SW 1271 (cell line): ENCODE measurements at regions not wholly inside any gene's neighbourhood (a gene's known extent, or its start where the extent isn't known, plus 50 kb on each side); places are given as distances from the start of the nearest gene placed in this dataset.
"Not testable (repeated sequence)": the region's sequence is repeated elsewhere in the genome, so short reads cannot be mapped to it uniquely, and the experiment has no call there.

Experiments used
- DNase-seq, 2 experiments: peaks; one replicate each; lab custom pipeline; 2025; lab: John Stamatoyannopoulos, UW

DNA sequence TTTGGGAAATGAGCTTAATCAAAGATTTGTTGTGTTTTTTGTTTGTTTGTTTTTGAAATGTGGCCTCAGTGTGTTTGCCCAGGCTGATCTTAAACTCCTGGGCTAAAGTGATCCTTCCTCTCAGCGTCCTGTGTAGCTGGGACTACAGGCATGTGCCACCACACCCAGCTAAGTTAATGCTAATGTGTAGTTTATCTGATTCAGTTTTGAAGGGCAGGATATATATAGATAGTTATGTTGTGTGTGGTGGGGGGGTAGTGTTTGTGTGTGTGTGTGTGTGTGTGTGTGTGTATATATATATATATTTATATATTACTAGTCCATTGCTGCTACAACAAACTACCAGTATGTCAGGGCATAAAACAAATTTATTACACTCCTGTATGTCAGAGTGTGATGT, 108.1 kb upstream of the PTPN20 start:
- not testable (repeated sequence) for DNase-seq

GRCh38 chr10:46810222-46810621, 101.0 kb upstream of the PTPN20 start:
- DNase-seq: not testable (repeated sequence)

DNA sequence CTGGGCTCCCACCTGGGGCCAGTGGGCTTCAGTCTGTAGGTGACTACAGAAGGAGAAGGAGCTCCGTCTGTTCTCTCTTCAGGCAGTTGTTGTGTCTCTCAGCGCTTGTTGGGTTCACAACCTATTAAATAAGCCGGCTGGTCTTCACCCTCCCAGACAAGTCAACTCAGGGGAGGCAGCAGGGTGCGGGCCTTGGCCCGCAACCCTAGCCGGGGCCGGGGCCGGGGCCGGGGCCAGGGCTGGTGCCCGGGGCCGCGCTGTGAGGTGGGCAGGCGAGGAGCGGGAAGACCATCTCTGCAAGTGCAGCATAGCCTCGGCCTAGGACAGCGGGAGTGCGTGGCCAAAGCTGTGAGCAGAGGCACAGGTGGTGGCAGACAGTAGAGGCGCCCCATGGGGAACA, 95.1 kb upstream of the PTPN20 start:
- not testable (repeated sequence) for DNase-seq

DNA sequence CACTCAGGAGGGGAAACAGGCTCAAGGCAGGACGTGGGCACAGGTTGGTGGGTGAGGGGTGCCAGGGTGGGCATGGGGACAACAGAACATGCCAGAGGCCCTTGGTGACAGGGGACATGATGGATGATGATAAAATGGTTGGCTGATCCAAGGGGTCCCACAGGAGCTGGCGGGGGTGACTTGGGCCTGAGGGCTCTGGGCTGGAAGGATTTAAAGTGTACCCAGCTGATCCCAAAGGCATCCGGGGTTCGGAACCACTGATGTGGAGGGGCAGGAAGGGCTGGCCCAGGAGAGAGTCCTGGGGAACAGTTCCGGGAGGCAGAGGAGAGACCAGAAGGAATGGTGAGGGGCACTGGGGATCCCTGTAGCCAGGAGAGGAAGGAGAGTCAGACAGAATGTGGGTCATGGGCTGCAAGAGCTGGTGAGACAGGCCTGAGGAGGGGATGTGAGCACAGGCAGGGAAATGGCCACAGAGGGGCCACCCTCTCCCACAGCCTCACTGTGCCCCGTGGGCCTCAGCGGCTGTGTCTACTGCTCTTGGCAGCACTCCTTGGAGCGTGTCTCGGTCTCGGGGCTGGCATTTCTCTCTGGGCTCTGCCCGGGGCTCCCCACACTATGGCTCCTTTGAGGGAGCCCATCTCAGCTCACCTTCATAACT, 70.7 kb upstream of the PTPN20 start:
- DNase-seq: not testable (repeated sequence)

- not testable (repeated sequence) for DNase-seq
Observed at GRCh38 chr10:46841051-46841593, 70.1 kb upstream of the PTPN20 start.

DNA sequence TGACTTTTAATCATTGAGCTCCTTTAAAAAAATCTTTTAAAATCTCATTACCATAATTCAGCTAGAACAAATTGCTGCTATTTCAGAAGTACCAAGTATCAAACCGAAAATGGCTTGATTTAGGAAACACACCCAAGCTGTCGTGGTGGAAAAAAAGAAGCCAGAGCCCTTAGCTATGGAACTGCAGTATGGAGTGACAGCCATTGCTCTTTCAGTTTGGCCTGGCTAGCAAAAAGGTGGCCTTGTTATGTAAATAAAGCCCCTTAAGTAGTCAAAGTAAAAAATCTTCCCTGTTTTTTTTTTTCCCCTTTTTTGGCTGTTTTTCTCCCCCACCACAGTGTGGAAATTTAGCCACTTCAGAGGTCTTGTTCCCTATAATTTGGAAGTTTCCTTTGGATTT, 66.0 kb upstream of the PTPN20 start:
- not testable (repeated sequence) for DNase-seq

DNA sequence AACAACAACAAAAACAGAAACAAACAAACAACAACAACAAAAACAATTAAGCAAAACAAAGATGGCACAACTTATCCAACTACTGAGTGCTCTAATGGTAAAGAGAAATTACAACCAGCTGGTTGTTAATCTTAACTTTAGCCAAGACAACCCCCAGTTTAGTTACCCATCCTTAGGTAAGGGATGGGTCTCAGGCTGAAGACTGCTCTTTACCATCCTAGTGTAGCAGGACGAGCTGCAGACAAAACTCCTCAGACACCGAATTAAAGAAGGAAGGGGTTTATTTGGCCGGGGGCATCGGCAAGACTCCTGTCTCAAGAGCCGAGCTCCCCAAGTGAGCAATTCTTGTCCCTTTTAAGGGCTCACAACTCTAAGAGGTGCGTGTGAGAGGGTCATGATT, 65.6 kb upstream of the PTPN20 start:
- DNase-seq: not testable (repeated sequence)

DNA sequence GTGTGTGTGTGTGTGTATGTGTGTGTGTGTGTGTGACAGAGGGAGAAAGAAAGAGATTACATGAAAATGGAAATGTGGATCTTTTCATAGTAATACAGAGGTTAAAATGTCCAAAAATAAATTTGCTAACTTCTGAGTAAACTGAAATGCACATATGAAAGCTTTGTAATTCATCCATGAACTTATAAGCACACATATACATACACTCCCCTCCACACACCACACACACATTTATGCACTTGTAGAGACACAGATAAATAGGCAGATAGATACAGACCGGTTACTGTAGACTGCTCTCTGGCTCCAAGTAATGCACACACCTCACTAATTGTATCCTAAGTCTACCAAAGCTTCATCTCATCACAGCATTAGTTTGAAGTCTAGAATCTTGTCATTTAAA, 50.5 kb upstream of the PTPN20 start:
- not testable (repeated sequence) for DNase-seq
